ENCODE measurements at regions not wholly inside any gene's neighbourhood (a gene's known extent, or its start where the extent isn't known, plus 50 kb on each side); places are given as distances from the start of the nearest gene placed in this dataset.

DNA sequence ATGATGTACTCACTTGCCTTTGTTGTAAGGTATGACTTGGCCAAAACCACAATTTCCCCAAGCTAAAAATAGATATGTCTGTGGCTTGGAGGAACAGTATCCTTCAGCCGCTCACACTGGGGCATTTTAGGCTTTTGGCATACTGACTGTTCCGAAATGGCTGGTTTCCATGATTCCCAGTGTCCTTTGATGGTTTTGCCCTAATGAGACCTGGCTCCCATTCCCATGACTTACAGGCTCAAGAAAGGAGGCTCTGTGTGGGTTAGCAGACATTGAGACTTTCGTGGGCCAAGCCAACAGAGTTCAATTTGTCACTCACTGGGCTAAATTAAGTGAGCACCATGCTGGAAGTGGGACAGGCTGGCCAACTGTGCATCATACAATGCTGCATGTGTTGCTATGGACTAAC is 150.6 kb downstream of the CEP135 start:
- H3K4me1 Mint-ChIP-seq = no peaks in the 10 kb centered on the region
- POLR2A ChIA-PET (ENCODE audit: partially characterized antibody) = no interaction called here

DNA sequence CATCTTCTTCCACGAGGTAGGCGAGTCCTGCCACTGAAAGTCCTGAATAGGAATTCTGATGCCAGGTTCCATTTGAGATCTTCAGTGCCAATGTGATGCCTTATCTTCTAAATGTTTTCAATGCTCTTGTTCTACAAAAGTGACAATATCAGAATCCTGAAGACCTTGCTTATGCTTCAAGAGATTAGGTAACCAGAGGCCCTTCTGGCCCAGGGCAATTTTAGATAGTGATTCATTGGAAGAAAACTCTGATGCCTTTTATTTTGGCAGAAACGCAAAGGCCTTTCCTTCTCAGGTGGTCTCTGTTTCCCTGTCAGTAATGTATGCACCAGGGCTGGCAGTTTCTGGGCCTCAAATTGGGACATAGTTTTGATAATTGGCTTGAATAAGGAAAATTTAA is 144.8 kb downstream of the CEP135 start:
- DNase-seq = no peak

More for the DNA sequence above, 150.6 kb downstream of the CEP135 start:
- CTCF ChIA-PET (ENCODE audit: partially characterized antibody) = no interaction called here
- DNase-seq = no peak
- H3K36me3 Mint-ChIP-seq = no peaks in the 10 kb centered on the region
- peaks cover 1 to 4% of the 10 kb centered on the region in 2 donors for H3K27me3 Mint-ChIP-seq
- Histone ChIP-seq H3K27me3 (ENCODE audit: insufficient read depth, low read length) (no peaks in the 10 kb centered on the region), H3K36me3 (ENCODE audit: insufficient read depth, low read length) (no peaks in the 10 kb centered on the region), H3K4me1 (ENCODE audit: insufficient read depth, low read length) (no peaks in the 10 kb centered on the region), H3K27ac (ENCODE audit: low read depth, low read length) (no peak overlapping the region), H3K4me3 (ENCODE audit: low read length in 2 of 2) (no peak overlapping the region), H3K9me3 (ENCODE audit: control insufficient read depth in 1 of 2, low read length in 2 of 2) (no peaks in the 10 kb centered on the region)
- intact Hi-C loops (cut with micrococcal nuclease) = no loop called here
- no peak overlapping the region for H3K27ac Mint-ChIP-seq
- no peak overlapping the region for H3K4me3 Mint-ChIP-seq
- H3K9me3 Mint-ChIP-seq = no peaks in the 10 kb centered on the region

GRCh38 chr4:56092540-56092939 is 143.8 kb downstream of the CEP135 start:
- no peak for DNase-seq
- Mint-ChIP-seq H3K36me3 (no peaks in the 10 kb centered on the region), H3K27ac (no peak overlapping the region), H3K27me3 (peaks cover 2 to 4% of the 10 kb centered on the region in 2 donors), H3K4me1 (no peaks in the 10 kb centered on the region), H3K9me3 (no peaks in the 10 kb centered on the region), H3K4me3 (no peak overlapping the region)
- H3K27me3 ChIP-seq (ENCODE audit: insufficient read depth, low read length) = no peaks in the 10 kb centered on the region
- H3K27ac ChIP-seq (ENCODE audit: low read depth, low read length) = no peak overlapping the region
- no peaks in the 10 kb centered on the region for H3K36me3 ChIP-seq (ENCODE audit: insufficient read depth, low read length)
- H3K9me3 ChIP-seq (ENCODE audit: control insufficient read depth in 1 of 2, low read length in 2 of 2) = no peaks in the 10 kb centered on the region
- intact Hi-C loops (cut with micrococcal nuclease) = no loop called here
- H3K4me3 ChIP-seq (ENCODE audit: low read length in 2 of 2) = no peak overlapping the region
- ChIA-PET CTCF (ENCODE audit: partially characterized antibody) (no interaction called here), POLR2A (ENCODE audit: partially characterized antibody) (no interaction called here)
- no peaks in the 10 kb centered on the region for H3K4me1 ChIP-seq (ENCODE audit: insufficient read depth, low read length)

More for the DNA sequence above, 144.8 kb downstream of the CEP135 start:
- Mint-ChIP-seq H3K27ac (no peak overlapping the region), H3K27me3 (peaks cover 2 to 4% of the 10 kb centered on the region in 2 donors), H3K4me3 (no peak overlapping the region), H3K36me3 (no peaks in the 10 kb centered on the region), H3K9me3 (no peaks in the 10 kb centered on the region), H3K4me1 (no peaks in the 10 kb centered on the region)
- intact Hi-C loops (cut with micrococcal nuclease) = no loop called here
- H3K36me3 ChIP-seq (ENCODE audit: insufficient read depth, low read length) = no peaks in the 10 kb centered on the region
- no peaks in the 10 kb centered on the region for H3K4me1 ChIP-seq (ENCODE audit: insufficient read depth, low read length)
- H3K4me3 ChIP-seq (ENCODE audit: low read length in 2 of 2) = no peak overlapping the region
- ChIA-PET CTCF (ENCODE audit: partially characterized antibody) (no interaction called here), POLR2A (ENCODE audit: partially characterized antibody) (no interaction called here)
- H3K27me3 ChIP-seq (ENCODE audit: insufficient read depth, low read length) = no peaks in the 10 kb centered on the region
- no peaks in the 10 kb centered on the region for H3K9me3 ChIP-seq (ENCODE audit: control insufficient read depth in 1 of 2, low read length in 2 of 2)
- no peak overlapping the region for H3K27ac ChIP-seq (ENCODE audit: low read depth, low read length)

DNA sequence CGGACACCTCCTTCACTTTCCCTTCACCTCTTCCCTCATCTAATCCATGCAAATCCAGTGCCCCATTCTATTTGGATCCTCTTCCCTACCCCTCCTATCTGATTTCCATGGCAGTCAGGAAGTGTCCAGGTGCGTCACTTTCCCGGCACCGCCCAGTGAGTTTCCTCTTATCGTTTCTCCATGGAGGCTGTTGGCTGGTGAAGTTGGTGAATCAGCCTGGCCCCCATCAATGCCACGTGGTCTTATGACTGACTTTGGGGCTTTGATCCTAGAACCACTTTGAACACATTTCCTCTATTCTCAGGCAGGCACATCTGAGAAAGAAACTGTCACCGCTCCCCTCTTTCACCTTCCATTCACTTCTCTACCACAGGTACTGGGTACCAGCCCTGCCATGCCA is 137.8 kb downstream of the CEP135 start:
- Mint-ChIP-seq H3K27ac (no peak overlapping the region), H3K4me1 (no peaks in the 10 kb centered on the region), H3K27me3 (peaks cover 2 to 4% of the 10 kb centered on the region in 2 donors), H3K36me3 (no peaks in the 10 kb centered on the region), H3K4me3 (no peak overlapping the region), H3K9me3 (peaks cover 0 to 1% (median 0%) of the 10 kb centered on the region in 8 donors)
- ChIA-PET CTCF (ENCODE audit: partially characterized antibody) (no interaction called here), POLR2A (ENCODE audit: partially characterized antibody) (no interaction called here)
- no peak for DNase-seq
- Histone ChIP-seq H3K4me1 (ENCODE audit: insufficient read depth, low read length) (no peaks in the 10 kb centered on the region), H3K27ac (ENCODE audit: low read depth, low read length) (no peak overlapping the region), H3K9me3 (ENCODE audit: control insufficient read depth in 1 of 2, low read length in 2 of 2) (no peaks in the 10 kb centered on the region), H3K4me3 (ENCODE audit: low read length in 2 of 2) (no peak overlapping the region), H3K36me3 (ENCODE audit: insufficient read depth, low read length) (no peaks in the 10 kb centered on the region), H3K27me3 (ENCODE audit: insufficient read depth, low read length) (no peaks in the 10 kb centered on the region)
- intact Hi-C loops (cut with micrococcal nuclease) = no loop called here

GRCh38 chr4:56086073-56086541 is 137.4 kb downstream of the CEP135 start:
- H3K27me3 Mint-ChIP-seq = peaks cover 2 to 4% of the 10 kb centered on the region in 2 donors
- ChIA-PET POLR2A (ENCODE audit: partially characterized antibody) (no interaction called here), CTCF (ENCODE audit: partially characterized antibody) (no interaction called here)
- H3K27ac Mint-ChIP-seq = no peak overlapping the region
- no peaks in the 10 kb centered on the region for H3K36me3 Mint-ChIP-seq
- peaks cover 0 to 1% (median 0%) of the 10 kb centered on the region in 8 donors for H3K9me3 Mint-ChIP-seq
- H3K9me3 ChIP-seq (ENCODE audit: control insufficient read depth in 1 of 2, low read length in 2 of 2) = no peaks in the 10 kb centered on the region
- no peak overlapping the region for H3K27ac ChIP-seq (ENCODE audit: low read depth, low read length)
- DNase-seq = no peak
- no peak overlapping the region for H3K4me3 Mint-ChIP-seq
- intact Hi-C loops (cut with micrococcal nuclease) = no loop called here
- no peak overlapping the region for H3K4me3 ChIP-seq (ENCODE audit: low read length in 2 of 2)
- H3K27me3 ChIP-seq (ENCODE audit: insufficient read depth, low read length) = no peaks in the 10 kb centered on the region
- no peaks in the 10 kb centered on the region for H3K4me1 ChIP-seq (ENCODE audit: insufficient read depth, low read length)
- no peaks in the 10 kb centered on the region for H3K4me1 Mint-ChIP-seq
- no peaks in the 10 kb centered on the region for H3K36me3 ChIP-seq (ENCODE audit: insufficient read depth, low read length)

DNA sequence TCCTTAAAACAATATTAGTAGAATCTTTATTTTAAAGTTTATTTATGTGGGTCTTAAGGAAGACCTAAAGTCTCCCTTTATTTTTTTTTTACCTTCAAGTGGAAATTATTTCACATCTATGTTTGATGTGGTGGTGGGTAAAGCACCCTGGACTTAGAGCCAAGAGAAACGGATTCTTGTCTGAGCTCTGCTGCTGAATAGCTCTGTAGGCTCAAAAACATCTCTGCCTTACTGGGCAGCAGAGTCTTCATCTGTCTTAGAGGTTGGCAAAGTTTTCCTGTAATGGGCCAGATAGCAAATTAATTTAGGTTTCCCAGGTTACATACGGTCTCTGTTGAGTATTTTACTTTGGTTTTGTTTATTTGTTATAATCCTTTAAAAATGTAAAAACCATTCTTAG is 136.5 kb downstream of the CEP135 start:
- Histone ChIP-seq H3K4me1 (ENCODE audit: insufficient read depth, low read length) (no peaks in the 10 kb centered on the region), H3K27ac (ENCODE audit: low read depth, low read length) (no peak overlapping the region), H3K27me3 (ENCODE audit: insufficient read depth, low read length) (no peaks in the 10 kb centered on the region), H3K36me3 (ENCODE audit: insufficient read depth, low read length) (no peaks in the 10 kb centered on the region), H3K9me3 (ENCODE audit: control insufficient read depth in 1 of 2, low read length in 2 of 2) (no peaks in the 10 kb centered on the region), H3K4me3 (ENCODE audit: low read length in 2 of 2) (no peak overlapping the region)
- Mint-ChIP-seq H3K4me3 (no peak overlapping the region), H3K36me3 (no peaks in the 10 kb centered on the region), H3K9me3 (peaks cover 0 to 1% (median 0%) of the 10 kb centered on the region in 8 donors), H3K4me1 (no peaks in the 10 kb centered on the region), H3K27me3 (peaks cover 2% of the 10 kb centered on the region in 2 donors), H3K27ac (no peak overlapping the region)
- intact Hi-C loops (cut with micrococcal nuclease) = no loop called here
- ChIA-PET CTCF (ENCODE audit: partially characterized antibody) (no interaction called here), POLR2A (ENCODE audit: partially characterized antibody) (no interaction called here)
- DNase-seq = no peak

GRCh38 chr4:56084851-56085250 is 136.1 kb downstream of the CEP135 start:
- Mint-ChIP-seq H3K36me3 (no peaks in the 10 kb centered on the region), H3K27me3 (peaks cover 2 to 3% of the 10 kb centered on the region in 2 donors), H3K4me1 (no peaks in the 10 kb centered on the region), H3K9me3 (peaks cover 0 to 1% (median 0%) of the 10 kb centered on the region in 8 donors), H3K4me3 (no peak overlapping the region), H3K27ac (no peak overlapping the region)
- POLR2A ChIA-PET (ENCODE audit: partially characterized antibody) = no interaction called here
- DNase-seq = no peak
- Histone ChIP-seq H3K9me3 (ENCODE audit: control insufficient read depth in 1 of 2, low read length in 2 of 2) (no peaks in the 10 kb centered on the region), H3K27me3 (ENCODE audit: insufficient read depth, low read length) (no peaks in the 10 kb centered on the region), H3K4me3 (ENCODE audit: low read length in 2 of 2) (no peak overlapping the region), H3K4me1 (ENCODE audit: insufficient read depth, low read length) (no peaks in the 10 kb centered on the region), H3K27ac (ENCODE audit: low read depth, low read length) (no peak overlapping the region), H3K36me3 (ENCODE audit: insufficient read depth, low read length) (no peaks in the 10 kb centered on the region)
- intact Hi-C loops (cut with micrococcal nuclease) = no loop called here
- CTCF ChIA-PET (ENCODE audit: partially characterized antibody) = no interaction called here
